ENCODE measurements at regions not wholly inside any gene's neighbourhood (a gene's known extent, or its start where the extent isn't known, plus 50 kb on each side); places are given as distances from the start of the nearest gene placed in this dataset.

GRCh38 chr2:6325616-6326015, 540.1 kb downstream of the CMPK2 start:
- no peak for TF ChIP-seq CTCF (IDR thresholded peaks at IDR 0.05)
- TF ChIP-seq ZFX (IDR thresholded peaks at IDR 0.05; ENCODE audit: borderline replicate concordance): no peak

Measured in 22Rv1 (cell line).